Endodermal cell (in vitro differentiated cells): ENCODE measurements at regions not wholly inside any gene's neighbourhood (a gene's known extent, or its start where the extent isn't known, plus 50 kb on each side); places are given as distances from the start of the nearest gene placed in this dataset.

Experiments used
- DNase-seq: peaks from one replicate; pipeline ENCODE4 v3.0.0-alpha.2; 2017
- H3K27ac ChIP-seq: 2 replicates; pipeline ENCODE4 v1.5.1; 2013; ENCODE audit warnings: mild to moderate bottlenecking, low read depth, low read length, moderate library complexity
- H3K27me3 ChIP-seq: 2 replicates; pipeline ENCODE4 v1.6.1; 2013; ENCODE audit warnings: mild to moderate bottlenecking, low read length, moderate library complexity; ENCODE audit not compliant: insufficient read depth, control insufficient read depth, poor library complexity, severe bottlenecking
- H3K36me3 ChIP-seq: 2 replicates; pipeline ENCODE4 v1.7.0; 2013; ENCODE audit warnings: mild to moderate bottlenecking, low read length, moderate library complexity; ENCODE audit not compliant: control insufficient read depth, insufficient read depth
- H3K4me1 ChIP-seq: one replicate; pipeline ENCODE4 v1.7.0; 2013; ENCODE audit warnings: low read length; ENCODE audit not compliant: control insufficient read depth, insufficient read depth
- H3K4me3 ChIP-seq: 2 replicates; pipeline ENCODE4 v1.5.1; 2013; ENCODE audit warnings: mild to moderate bottlenecking, low read length, moderate library complexity
- H3K9ac ChIP-seq: 2 replicates; pipeline ENCODE4 v1.6.1; 2013; ENCODE audit warnings: mild to moderate bottlenecking, low read length, moderate library complexity; ENCODE audit not compliant: poor library complexity, severe bottlenecking; ENCODE audit errors: extremely low read depth
- H3K9me3 ChIP-seq: 2 replicates; pipeline ENCODE4 v1.6.1; 2013; ENCODE audit warnings: mild to moderate bottlenecking, low read length, moderate library complexity; ENCODE audit not compliant: control insufficient read depth
- H3K27ac Mint-ChIP-seq: 2 replicates; pipeline ENCODE4 v1.8.0; 2020; ENCODE audit warnings: mixed read lengths
- H3K27me3 Mint-ChIP-seq: 2 replicates; pipeline ENCODE4 v1.8.0; 2021; ENCODE audit warnings: mild to moderate bottlenecking, mixed read lengths; ENCODE audit not compliant: insufficient read depth
- H3K36me3 Mint-ChIP-seq: 2 replicates; pipeline ENCODE4 v1.8.0; 2020; ENCODE audit warnings: low read depth, mixed read lengths
- H3K4me1 Mint-ChIP-seq: 2 replicates; pipeline ENCODE4 v1.8.0; 2020; ENCODE audit warnings: mixed read lengths
- H3K4me3 Mint-ChIP-seq: 2 replicates; pipeline ENCODE4 v1.8.0; 2020; ENCODE audit warnings: mild to moderate bottlenecking, moderate library complexity, mixed read lengths
- H3K9me3 Mint-ChIP-seq: 2 replicates; pipeline ENCODE4 v1.8.0; 2020; ENCODE audit warnings: mild to moderate bottlenecking, mixed read lengths
- WGBS, 2 experiments: methylation state at CpG; one replicate each; pipeline versions ENCODE4 v1.1.5 to v1.1.7; 2013; ENCODE audit warnings: missing lambda C conversion rate in 2 of 2, mixed read lengths in 1 of 2; ENCODE audit not compliant: insufficient coverage in 1 of 2, insufficient read length in 1 of 2; 5-methylcytosine and 5-hydroxymethylcytosine counted together
- TF ChIP-seq, protein P1 (sequence below): fragments of 200-600 bp; sonication (generic); conservative IDR thresholded peaks from 2 replicates; pipeline ENCODE4 v1.5.0; 2021; ENCODE audit warnings: antibody characterized with exemption, mild to moderate bottlenecking

DNA sequence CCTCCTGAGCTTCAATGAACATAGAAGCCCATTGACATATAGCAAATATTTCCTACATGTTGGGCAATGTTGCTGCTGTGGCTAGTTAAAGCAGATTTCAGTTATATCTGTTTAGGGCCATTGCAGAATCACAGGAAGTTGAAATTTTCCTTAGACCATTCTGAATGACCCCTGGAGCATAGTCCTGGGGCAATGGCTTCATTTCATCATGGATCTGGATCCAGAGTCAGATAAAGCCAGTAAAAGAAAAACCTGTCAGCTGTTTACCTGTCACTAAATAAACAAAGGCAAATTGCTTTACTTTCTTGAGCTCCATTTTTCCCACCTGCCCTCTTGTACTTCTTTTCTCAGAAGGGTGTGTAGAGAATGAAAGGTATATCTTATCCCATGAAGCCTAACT is 494.0 kb upstream of the MAP3K7 start:
- Histone ChIP-seq H3K4me1 (peaks cover 12% of the 10 kb centered on the region), H3K9ac (no peak overlapping the region), H3K36me3 (no peaks in the 10 kb centered on the region), H3K4me3 (no peak overlapping the region), H3K27me3 (peaks cover 7% of the 10 kb centered on the region), H3K9me3 (no peaks in the 10 kb centered on the region), H3K27ac (no peak overlapping the region)
- Mint-ChIP-seq H3K27me3 (peaks cover 6% of the 10 kb centered on the region), H3K9me3 (no peaks in the 10 kb centered on the region), H3K27ac (peak overlapping the region; percentile 71), H3K36me3 (peaks cover 3% of the 10 kb centered on the region), H3K4me1 (peaks cover 46% of the 10 kb centered on the region), H3K4me3 (no peak overlapping the region)
- TF ChIP-seq, protein P1, sequence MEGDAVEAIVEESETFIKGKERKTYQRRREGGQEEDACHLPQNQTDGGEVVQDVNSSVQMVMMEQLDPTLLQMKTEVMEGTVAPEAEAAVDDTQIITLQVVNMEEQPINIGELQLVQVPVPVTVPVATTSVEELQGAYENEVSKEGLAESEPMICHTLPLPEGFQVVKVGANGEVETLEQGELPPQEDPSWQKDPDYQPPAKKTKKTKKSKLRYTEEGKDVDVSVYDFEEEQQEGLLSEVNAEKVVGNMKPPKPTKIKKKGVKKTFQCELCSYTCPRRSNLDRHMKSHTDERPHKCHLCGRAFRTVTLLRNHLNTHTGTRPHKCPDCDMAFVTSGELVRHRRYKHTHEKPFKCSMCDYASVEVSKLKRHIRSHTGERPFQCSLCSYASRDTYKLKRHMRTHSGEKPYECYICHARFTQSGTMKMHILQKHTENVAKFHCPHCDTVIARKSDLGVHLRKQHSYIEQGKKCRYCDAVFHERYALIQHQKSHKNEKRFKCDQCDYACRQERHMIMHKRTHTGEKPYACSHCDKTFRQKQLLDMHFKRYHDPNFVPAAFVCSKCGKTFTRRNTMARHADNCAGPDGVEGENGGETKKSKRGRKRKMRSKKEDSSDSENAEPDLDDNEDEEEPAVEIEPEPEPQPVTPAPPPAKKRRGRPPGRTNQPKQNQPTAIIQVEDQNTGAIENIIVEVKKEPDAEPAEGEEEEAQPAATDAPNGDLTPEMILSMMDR, result no peak
- no peak for DNase-seq

DNA sequence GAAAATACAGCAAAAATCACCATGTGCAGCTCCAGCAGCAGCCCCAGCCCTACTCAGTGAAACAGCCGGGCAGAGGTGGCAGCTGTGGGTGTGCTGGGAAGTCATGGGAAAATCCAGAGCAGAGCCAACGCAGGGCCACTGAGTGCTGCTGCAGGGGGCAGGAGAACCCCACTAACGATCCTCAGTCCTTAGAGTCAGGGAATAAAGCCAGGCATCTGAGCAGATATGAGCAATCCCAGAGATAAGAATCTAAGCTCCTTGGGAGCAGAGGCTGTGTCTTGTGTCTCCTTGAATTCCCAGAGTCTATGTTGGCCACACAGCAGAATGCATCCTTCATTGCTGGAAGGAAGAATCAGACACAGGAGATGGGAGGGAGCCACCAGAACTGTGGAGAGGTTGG is 493.1 kb upstream of the MAP3K7 start:
- no peaks in the 10 kb centered on the region for H3K9me3 ChIP-seq
- H3K4me1 Mint-ChIP-seq, result peaks cover 46% of the 10 kb centered on the region
- H3K36me3 Mint-ChIP-seq, result no peaks in the 10 kb centered on the region
- peak; percentile 54 for DNase-seq
- peak overlapping the region; percentile 18 for H3K27ac Mint-ChIP-seq
- TF ChIP-seq, protein P1, result peak; percentile 37
- H3K36me3 ChIP-seq, result no peaks in the 10 kb centered on the region
- H3K27ac ChIP-seq, result no peak overlapping the region
- 78 to 85% methylated on average over 2 to 3 of the region's 3 CpGs for WGBS, 2 experiments
- no peak overlapping the region for H3K4me3 Mint-ChIP-seq
- H3K9ac ChIP-seq, result no peak overlapping the region
- H3K9me3 Mint-ChIP-seq, result no peaks in the 10 kb centered on the region
- H3K27me3 Mint-ChIP-seq, result peaks cover 6% of the 10 kb centered on the region
- peaks cover 12% of the 10 kb centered on the region for H3K4me1 ChIP-seq
- H3K27me3 ChIP-seq, result peaks cover 7% of the 10 kb centered on the region
- no peak overlapping the region for H3K4me3 ChIP-seq

DNA sequence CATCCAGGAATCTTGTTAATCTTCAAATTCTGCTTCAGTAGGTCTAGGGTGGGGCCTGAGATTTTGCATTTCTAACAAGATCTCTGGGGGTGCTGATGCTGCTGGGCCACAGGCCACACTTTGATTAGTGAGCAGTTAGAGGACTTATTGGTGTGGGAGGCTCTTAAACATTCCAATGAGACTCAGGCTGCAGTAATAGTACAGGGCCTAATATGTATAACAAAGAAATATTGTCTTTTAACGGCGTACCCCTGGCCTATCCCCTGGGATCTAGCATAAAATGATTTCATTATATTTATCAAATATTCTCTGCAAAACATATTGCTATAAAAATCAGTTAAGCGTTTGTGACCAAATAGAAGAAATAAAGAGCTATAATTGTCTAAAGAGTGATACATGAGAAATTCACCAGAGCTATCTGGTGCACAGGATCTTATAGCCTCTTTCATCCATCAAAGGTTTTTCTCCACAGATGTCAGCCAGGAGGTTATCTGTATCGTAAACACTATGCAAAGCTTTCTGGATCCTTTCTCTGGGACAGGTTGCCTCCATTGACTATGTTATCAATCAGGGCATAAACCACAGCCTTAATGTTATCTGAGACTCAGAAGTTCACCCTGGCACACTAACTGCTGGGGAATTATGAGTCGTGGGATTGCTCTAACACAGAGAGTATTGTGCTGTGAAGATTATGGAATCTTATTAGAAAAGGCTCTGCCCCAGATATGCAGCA is 488.5 kb upstream of the MAP3K7 start:
- Mint-ChIP-seq H3K36me3 (no peaks in the 10 kb centered on the region), H3K4me1 (peaks cover 9% of the 10 kb centered on the region), H3K9me3 (no peaks in the 10 kb centered on the region), H3K27me3 (peaks cover 6% of the 10 kb centered on the region), H3K4me3 (no peak overlapping the region), H3K27ac (no peak overlapping the region)
- Histone ChIP-seq H3K27ac (no peak overlapping the region), H3K4me1 (peaks cover 1% of the 10 kb centered on the region), H3K36me3 (no peaks in the 10 kb centered on the region), H3K9ac (no peak overlapping the region), H3K27me3 (peaks cover 7% of the 10 kb centered on the region), H3K9me3 (no peaks in the 10 kb centered on the region), H3K4me3 (no peak overlapping the region)
- 70 to 82% methylated on average over 2 to 3 of the region's 5 CpGs for WGBS, 2 experiments
- TF ChIP-seq, protein P1, result no peak
- DNase-seq, result no peak
